HUES48 (cell line): ENCODE measurements at regions not wholly inside any gene's neighbourhood (a gene's known extent, or its start where the extent isn't known, plus 50 kb on each side); places are given as distances from the start of the nearest gene placed in this dataset.

ENCODE experiments used
- H3K27ac ChIP-seq: one replicate; pipeline ENCODE4 v1.7.0; 2013; ENCODE audit warnings: low read depth, low read length, inconsistent platforms
- H3K27me3 ChIP-seq: 2 replicates; pipeline ENCODE4 v1.6.1; 2013; ENCODE audit warnings: mild to moderate bottlenecking, low read length; ENCODE audit not compliant: control insufficient read depth, insufficient read depth
- H3K36me3 ChIP-seq: 2 replicates; pipeline ENCODE4 v1.6.1; 2013; ENCODE audit warnings: low read length; ENCODE audit not compliant: control insufficient read depth, insufficient read depth
- H3K4me1 ChIP-seq: 2 replicates; pipeline ENCODE4 v1.6.1; 2013; ENCODE audit warnings: mild to moderate bottlenecking, low read length; ENCODE audit not compliant: control insufficient read depth, insufficient read depth
- H3K4me3 ChIP-seq: 2 replicates; pipeline ENCODE4 v1.5.1; 2013; ENCODE audit warnings: mild to moderate bottlenecking, low read depth, low read length
- H3K9ac ChIP-seq: 2 replicates; pipeline ENCODE4 v1.6.1; 2013; ENCODE audit warnings: mild to moderate bottlenecking, low read depth, low read length, moderate library complexity
- H3K9me3 ChIP-seq: 2 replicates; pipeline ENCODE4 v1.6.1; 2013; ENCODE audit warnings: low read length; ENCODE audit not compliant: control insufficient read depth, insufficient read depth

DNA sequence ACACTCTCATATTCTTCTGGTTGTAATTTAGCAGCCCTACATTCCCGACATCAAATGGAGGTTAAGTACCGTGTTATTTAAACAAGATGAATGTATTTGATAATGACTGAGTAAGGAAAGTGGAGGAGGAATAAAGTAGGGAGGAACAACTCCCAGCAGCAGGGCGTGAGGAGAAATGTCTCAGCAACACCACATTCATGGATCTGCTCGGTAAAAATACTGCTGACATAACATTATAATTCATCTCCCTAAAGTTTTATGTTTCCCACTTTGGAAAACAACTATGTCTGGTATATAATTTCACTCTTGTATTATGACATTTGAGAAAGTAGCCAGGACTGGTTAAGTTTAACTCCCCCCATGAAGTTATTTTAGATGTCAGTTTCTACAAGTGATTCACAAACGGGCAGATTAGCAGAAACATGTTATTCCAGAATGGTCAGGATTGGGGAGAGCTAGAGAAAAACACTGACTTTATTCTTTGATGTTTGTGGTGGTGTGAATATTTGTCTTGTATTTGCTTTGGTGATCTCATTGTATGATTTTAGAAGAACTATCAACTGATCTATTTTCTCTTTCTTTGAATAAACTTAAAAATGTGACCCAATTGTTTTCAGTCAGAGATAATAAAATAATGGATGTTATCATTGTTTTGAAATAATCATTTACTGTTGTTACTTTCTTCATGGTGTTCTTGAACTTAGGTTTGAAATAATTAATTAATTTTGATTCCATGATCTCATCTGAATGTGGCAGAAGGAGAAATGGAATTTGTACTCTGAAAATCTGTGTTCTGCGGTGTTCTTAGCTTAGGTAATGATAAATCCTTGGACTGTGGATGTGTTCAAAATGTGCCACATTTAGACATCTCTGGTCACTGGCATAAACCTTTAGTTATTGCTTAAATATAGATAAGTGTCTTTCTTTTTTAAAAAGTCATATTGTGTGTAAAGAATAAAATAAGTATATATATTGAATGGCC is 303.6 kb upstream of the ZNF608 start:
- H3K9ac ChIP-seq = no peak overlapping the region
- no peaks in the 10 kb centered on the region for H3K36me3 ChIP-seq
- no peak overlapping the region for H3K27ac ChIP-seq
- H3K4me1 ChIP-seq = peaks cover 30% of the 10 kb centered on the region
- no peaks in the 10 kb centered on the region for H3K9me3 ChIP-seq
- no peaks in the 10 kb centered on the region for H3K27me3 ChIP-seq
- H3K4me3 ChIP-seq = no peak overlapping the region

DNA sequence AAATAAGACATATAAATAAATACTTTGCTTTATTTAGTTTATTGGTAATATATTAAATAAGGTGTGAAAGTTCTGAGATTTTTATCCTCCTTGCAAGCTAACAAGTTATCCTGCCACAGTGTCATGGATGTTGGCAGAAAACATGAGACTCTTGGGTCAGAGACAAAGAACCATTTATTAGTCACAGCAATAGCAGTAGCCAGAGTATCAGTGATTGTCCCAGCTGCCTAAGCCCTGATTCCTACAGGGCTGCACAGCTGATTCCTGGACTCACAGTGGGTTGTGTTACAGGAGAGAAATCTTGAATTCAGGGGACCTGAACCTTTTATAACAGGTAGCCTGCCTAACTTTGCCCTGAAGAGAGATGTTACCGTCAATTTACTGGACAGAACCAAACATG is 304.5 kb upstream of the ZNF608 start:
- H3K36me3 ChIP-seq = no peaks in the 10 kb centered on the region
- H3K4me1 ChIP-seq = peaks cover 31% of the 10 kb centered on the region
- no peaks in the 10 kb centered on the region for H3K27me3 ChIP-seq
- H3K27ac ChIP-seq = no peak overlapping the region
- H3K4me3 ChIP-seq = no peak overlapping the region
- no peak overlapping the region for H3K9ac ChIP-seq
- no peaks in the 10 kb centered on the region for H3K9me3 ChIP-seq

DNA sequence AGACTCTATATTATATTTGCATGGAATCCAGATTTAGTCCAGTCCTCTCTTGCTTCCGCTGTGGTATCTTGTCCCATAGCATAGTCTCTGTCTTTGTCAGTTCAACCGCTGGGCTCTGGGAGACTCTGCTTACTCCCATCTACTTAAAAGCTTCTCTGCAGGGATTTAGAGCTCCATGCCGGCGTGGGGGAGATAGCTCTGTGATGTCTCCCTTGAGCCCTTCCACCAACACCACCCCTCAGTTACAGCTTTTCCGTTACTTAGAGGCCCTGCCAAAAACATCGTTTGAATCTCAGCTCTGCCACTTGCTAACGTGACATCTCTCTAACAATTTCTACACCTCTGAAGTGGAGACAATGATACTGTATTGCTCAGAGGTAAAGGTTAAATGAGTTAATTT is 306.1 kb upstream of the ZNF608 start:
- Histone ChIP-seq H3K36me3 (no peaks in the 10 kb centered on the region), H3K4me1 (peaks cover 47% of the 10 kb centered on the region), H3K9ac (no peak overlapping the region), H3K4me3 (no peak overlapping the region), H3K9me3 (no peaks in the 10 kb centered on the region), H3K27ac (no peak overlapping the region), H3K27me3 (no peaks in the 10 kb centered on the region)

GRCh38 chr5:125053179-125053578 is 306.7 kb upstream of the ZNF608 start:
- Histone ChIP-seq H3K9ac (no peak overlapping the region), H3K4me1 (peaks cover 53% of the 10 kb centered on the region), H3K27me3 (no peaks in the 10 kb centered on the region), H3K9me3 (no peaks in the 10 kb centered on the region), H3K4me3 (no peak overlapping the region), H3K27ac (no peak overlapping the region), H3K36me3 (no peaks in the 10 kb centered on the region)

- no peak overlapping the region for H3K27ac ChIP-seq
- no peaks in the 10 kb centered on the region for H3K9me3 ChIP-seq
- peaks cover 63% of the 10 kb centered on the region for H3K4me1 ChIP-seq
- H3K4me3 ChIP-seq = no peak overlapping the region
- no peaks in the 10 kb centered on the region for H3K27me3 ChIP-seq
- H3K36me3 ChIP-seq = no peaks in the 10 kb centered on the region
- no peak overlapping the region for H3K9ac ChIP-seq
These were observed 307.7 kb upstream of the ZNF608 start for GRCh38 chr5:125054146-125054545.

GRCh38 chr5:125056671-125057485 is 310.4 kb upstream of the ZNF608 start:
- Histone ChIP-seq H3K27me3 (no peaks in the 10 kb centered on the region), H3K9ac (no peak overlapping the region), H3K27ac (peak overlapping the region; percentile 60), H3K36me3 (no peaks in the 10 kb centered on the region), H3K9me3 (no peaks in the 10 kb centered on the region), H3K4me1 (peaks cover 71% of the 10 kb centered on the region), H3K4me3 (no peak overlapping the region)

DNA sequence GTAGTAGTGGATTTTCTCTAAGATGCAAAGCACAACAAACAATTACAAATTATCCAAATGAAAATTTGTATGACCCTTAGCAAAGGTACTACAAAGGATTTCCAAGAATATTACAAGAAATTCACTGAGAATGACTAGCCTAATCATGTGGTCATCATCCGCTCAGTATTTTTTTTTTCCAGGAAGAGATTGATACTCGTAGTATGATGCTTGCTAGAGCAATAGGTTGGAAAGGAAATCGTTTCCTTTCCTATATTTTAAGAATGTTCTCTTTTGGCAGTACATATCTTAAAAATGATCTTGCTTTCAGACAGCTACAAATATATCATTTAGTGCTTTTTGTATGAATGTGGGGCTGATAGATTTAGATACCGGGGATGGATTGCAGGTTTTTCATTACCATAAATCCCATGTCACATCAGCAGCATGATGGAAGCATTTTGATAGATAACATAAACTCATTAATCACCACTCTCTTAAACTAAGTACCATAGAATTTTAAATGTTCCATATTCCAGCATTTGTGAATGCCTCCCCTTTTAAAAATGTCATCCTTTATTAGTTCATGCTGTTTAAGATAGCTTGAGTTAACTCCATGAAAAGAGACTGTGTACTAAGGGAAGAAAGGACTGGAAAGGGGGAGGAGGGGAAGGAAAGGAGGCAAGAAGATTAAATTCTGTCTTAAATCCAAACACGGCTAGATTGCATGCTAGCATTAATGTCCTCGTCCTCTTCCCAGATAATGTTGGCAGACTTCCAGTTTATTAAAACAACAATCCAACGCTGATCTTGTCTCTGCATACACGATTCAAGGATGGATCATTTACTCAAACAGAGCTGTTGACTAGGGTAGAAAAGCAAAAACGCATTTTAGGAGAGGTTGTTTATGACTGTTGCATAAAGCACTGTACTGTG is 311.7 kb upstream of the ZNF608 start:
- Histone ChIP-seq H3K27ac (peak overlapping the region; percentile 40), H3K4me1 (peaks cover 66% of the 10 kb centered on the region), H3K9ac (no peak overlapping the region), H3K9me3 (no peaks in the 10 kb centered on the region), H3K4me3 (no peak overlapping the region), H3K27me3 (no peaks in the 10 kb centered on the region), H3K36me3 (no peaks in the 10 kb centered on the region)

DNA sequence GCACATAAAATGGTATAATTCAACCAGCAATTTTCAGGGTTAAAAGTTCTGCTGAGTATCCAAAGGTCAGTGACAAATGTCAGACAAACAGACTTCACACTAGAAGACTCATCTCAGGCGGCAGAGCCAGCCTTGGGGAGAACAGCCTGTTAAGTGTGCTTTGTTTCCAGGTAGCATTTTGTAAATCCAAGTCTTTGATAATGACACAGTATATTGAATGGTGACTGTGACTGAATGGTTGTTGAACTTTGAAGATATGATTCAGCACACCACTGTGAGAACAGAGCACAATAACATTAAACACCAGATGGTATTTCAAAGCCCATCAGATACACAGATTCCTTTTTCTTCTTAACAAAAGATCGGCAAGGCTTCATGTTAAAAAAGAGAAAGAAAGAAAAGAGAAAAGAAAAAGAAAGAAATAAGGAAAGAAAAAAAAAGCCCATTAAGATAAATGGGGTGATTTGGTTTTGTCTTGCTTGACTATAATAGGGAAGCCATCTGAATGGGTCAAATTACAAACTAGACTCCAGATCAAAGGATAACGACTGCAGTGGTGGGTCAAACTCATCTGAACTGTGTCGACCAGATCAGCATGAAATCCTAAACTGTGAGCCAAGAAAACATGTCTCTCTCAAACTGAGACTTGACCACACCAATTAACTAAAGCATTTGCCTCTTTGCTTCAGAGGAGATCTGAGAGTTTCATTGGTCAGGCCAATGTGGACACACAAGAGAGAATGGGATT is 313.0 kb upstream of the ZNF608 start:
- Histone ChIP-seq H3K36me3 (no peaks in the 10 kb centered on the region), H3K9me3 (no peaks in the 10 kb centered on the region), H3K27ac (peak overlapping the region; percentile 54), H3K9ac (no peak overlapping the region), H3K27me3 (no peaks in the 10 kb centered on the region), H3K4me1 (peaks cover 61% of the 10 kb centered on the region), H3K4me3 (no peak overlapping the region)

DNA sequence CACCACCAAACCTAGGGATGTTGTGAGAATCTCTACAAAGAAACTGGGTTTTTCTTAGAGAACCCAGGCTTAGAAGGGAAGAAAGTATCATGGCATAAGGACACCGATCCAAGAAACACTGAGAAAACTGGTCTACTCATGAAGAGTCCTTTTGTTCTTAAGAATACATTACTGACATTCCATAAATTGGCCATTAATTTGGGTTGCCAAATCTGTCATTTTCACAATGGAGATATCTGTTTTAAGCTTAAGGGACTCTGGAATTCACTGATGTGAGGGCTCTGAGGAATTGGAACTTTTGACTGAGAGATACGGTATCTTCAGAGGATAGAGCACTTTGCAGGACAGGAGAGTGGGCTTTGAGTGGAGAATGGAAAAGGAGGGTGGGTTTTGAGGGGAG is 315.3 kb upstream of the ZNF608 start:
- no peaks in the 10 kb centered on the region for H3K36me3 ChIP-seq
- H3K27me3 ChIP-seq = no peaks in the 10 kb centered on the region
- H3K9me3 ChIP-seq = no peaks in the 10 kb centered on the region
- H3K4me3 ChIP-seq = no peak overlapping the region
- peaks cover 58% of the 10 kb centered on the region for H3K4me1 ChIP-seq
- H3K27ac ChIP-seq = peak overlapping the region; percentile 8
- H3K9ac ChIP-seq = no peak overlapping the region
